ENCODE measurements at regions not wholly inside any gene's neighbourhood (a gene's known extent, or its start where the extent isn't known, plus 50 kb on each side); places are given as distances from the start of the nearest gene placed in this dataset.

DNA sequence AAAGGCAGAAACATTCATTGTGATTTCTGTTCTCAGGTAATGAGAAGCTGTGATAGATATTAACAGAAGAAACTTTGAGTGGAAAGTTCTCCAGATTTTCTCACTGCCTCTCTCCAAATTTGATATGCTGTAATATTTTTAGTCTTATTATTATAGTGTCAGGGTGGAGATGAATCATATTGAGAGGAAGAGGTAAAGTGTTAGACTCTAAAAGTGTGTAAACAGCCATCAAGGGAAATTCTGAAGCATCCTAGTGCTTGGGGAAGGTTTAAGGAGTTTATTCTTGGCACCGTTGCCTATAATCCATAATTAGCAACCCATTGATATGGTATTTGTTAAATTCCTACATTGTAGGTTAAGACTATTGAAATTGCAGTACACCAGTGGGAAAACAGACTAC, 104.7 kb upstream of the NABP1 start:
- no peak overlapping the region for H3K27ac ChIP-seq
- no peaks in the 10 kb centered on the region for H3K27me3 ChIP-seq (ENCODE audit: insufficient read depth, low read depth, severe bottlenecking)
- DNase-seq = no peak
- no peaks in the 10 kb centered on the region for H3K36me3 ChIP-seq
- no peak overlapping the region for H3K4me3 ChIP-seq (ENCODE audit: low read depth, low read length)
- TF ChIP-seq, protein P1, sequence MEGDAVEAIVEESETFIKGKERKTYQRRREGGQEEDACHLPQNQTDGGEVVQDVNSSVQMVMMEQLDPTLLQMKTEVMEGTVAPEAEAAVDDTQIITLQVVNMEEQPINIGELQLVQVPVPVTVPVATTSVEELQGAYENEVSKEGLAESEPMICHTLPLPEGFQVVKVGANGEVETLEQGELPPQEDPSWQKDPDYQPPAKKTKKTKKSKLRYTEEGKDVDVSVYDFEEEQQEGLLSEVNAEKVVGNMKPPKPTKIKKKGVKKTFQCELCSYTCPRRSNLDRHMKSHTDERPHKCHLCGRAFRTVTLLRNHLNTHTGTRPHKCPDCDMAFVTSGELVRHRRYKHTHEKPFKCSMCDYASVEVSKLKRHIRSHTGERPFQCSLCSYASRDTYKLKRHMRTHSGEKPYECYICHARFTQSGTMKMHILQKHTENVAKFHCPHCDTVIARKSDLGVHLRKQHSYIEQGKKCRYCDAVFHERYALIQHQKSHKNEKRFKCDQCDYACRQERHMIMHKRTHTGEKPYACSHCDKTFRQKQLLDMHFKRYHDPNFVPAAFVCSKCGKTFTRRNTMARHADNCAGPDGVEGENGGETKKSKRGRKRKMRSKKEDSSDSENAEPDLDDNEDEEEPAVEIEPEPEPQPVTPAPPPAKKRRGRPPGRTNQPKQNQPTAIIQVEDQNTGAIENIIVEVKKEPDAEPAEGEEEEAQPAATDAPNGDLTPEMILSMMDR (IDR thresholded peaks at IDR 0.05; ENCODE audit: low read depth, low read length) = no peak
- no peaks in the 10 kb centered on the region for H3K9me3 ChIP-seq (ENCODE audit: severe bottlenecking)

DNA sequence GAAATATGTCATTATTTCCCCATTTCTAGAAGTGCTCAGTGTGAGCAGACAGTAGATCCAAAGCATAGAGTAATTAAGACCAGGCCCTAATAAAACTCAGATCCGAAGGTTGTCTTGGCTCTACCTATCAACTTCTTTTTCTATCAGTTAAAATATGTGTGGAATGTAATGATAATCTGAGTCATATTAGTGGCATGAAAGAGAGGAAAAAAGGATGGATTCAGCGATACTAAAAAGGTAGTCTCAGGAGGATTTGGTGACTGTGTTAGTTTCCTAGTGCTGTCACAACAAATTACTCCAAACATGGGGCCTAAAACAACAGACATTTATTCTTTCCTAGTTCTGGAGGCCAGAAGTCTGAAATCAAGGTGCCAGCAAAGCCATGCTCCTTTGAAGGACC, 103.7 kb upstream of the NABP1 start:
- TF ChIP-seq, protein P1 (IDR thresholded peaks at IDR 0.05; ENCODE audit: low read depth, low read length) = no peak
- DNase-seq = no peak
- Histone ChIP-seq H3K36me3 (no peaks in the 10 kb centered on the region), H3K27ac (no peak overlapping the region), H3K9me3 (ENCODE audit: severe bottlenecking) (no peaks in the 10 kb centered on the region), H3K4me3 (ENCODE audit: low read depth, low read length) (no peak overlapping the region), H3K27me3 (ENCODE audit: insufficient read depth, low read depth, severe bottlenecking) (no peaks in the 10 kb centered on the region)

DNA sequence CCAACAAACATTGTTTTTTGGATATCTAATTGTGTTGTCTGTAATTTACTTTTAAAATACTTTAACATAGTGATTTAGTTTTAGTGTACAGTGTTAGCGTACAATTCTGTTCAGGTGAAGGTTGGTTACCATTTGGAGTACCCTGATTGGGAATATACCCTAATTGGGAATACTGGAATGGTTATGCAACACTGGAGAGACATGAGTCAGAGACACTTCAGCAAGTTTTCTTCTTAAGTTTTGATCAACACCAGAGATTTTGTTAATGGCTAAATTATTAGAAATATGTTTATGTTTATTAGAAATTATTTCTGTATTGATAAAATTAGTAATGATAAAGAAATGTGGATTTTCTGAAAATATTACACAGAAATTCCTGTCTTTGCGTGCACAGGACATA, 100.3 kb upstream of the NABP1 start:
- no peaks in the 10 kb centered on the region for H3K27me3 ChIP-seq (ENCODE audit: insufficient read depth, low read depth, severe bottlenecking)
- H3K4me3 ChIP-seq (ENCODE audit: low read depth, low read length) = no peak overlapping the region
- no peaks in the 10 kb centered on the region for H3K9me3 ChIP-seq (ENCODE audit: severe bottlenecking)
- no peaks in the 10 kb centered on the region for H3K36me3 ChIP-seq
- no peak overlapping the region for H3K27ac ChIP-seq
- TF ChIP-seq, protein P1 (IDR thresholded peaks at IDR 0.05; ENCODE audit: low read depth, low read length) = no peak
- no peak for DNase-seq

DNA sequence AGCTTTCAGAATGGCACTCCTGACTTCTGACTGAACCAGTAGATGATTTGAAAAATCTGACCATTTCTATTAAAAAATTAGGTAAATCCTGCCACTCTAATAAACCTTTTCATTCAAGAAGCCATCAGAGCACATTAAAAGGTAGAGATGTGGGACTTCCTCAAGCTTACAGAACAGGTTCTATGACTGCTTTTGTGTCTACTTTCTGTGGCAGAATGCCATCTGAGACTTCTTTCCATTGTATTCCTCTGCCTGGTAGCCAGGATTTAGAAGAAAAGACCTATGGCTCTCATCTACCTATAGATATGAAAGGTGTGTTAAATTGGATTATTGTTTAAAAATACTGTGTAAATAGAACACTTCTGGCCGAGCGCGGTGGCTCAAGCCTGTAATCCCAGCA, 99.9 kb upstream of the NABP1 start:
- TF ChIP-seq, protein P1 (IDR thresholded peaks at IDR 0.05; ENCODE audit: low read depth, low read length) = no peak
- no peaks in the 10 kb centered on the region for H3K36me3 ChIP-seq
- H3K27ac ChIP-seq = no peak overlapping the region
- no peak overlapping the region for H3K4me3 ChIP-seq (ENCODE audit: low read depth, low read length)
- H3K9me3 ChIP-seq (ENCODE audit: severe bottlenecking) = no peaks in the 10 kb centered on the region
- DNase-seq = no peak
- no peaks in the 10 kb centered on the region for H3K27me3 ChIP-seq (ENCODE audit: insufficient read depth, low read depth, severe bottlenecking)

DNA sequence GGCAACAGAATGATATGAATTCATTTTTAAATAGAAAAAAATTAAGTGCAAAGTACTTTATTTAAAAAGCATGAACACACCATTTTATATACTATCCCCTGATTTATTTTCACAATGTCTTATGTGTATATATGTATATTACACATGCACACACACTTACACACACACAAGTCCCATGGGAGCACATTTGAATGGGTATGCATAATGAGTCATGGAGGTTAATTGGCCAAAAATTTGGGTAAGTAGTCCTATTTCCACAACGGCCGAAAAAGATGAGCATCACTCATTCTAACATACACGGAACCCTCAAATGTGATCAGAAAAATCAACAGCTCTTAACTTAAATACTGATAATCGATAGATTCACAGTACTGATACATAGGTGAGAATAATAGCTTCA, 97.4 kb upstream of the NABP1 start:
- DNase-seq = no peak
- Histone ChIP-seq H3K9me3 (ENCODE audit: severe bottlenecking) (no peaks in the 10 kb centered on the region), H3K27me3 (ENCODE audit: insufficient read depth, low read depth, severe bottlenecking) (no peaks in the 10 kb centered on the region), H3K4me3 (ENCODE audit: low read depth, low read length) (no peak overlapping the region), H3K36me3 (no peaks in the 10 kb centered on the region), H3K27ac (no peak overlapping the region)
- TF ChIP-seq, protein P1 (IDR thresholded peaks at IDR 0.05; ENCODE audit: low read depth, low read length) = no peak

DNA sequence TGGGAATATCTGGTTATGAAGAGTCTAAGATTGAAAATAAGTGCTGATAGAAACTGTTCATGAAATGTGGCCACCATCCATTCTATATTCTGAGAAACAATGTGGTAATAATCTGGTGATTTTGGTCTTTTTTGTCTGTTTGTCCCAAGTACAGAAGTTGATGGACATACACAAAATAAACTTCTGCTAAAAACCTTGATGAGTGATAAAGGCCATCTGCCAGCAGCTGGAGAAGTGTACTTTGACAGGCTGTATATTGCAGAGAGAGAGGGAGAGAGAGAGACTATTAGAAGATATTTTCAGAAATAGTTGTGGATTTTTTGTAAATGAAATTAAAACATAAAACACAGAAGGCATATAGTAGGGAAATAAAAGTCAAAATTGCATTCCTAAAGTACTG, 96.9 kb upstream of the NABP1 start:
- Histone ChIP-seq H3K27me3 (ENCODE audit: insufficient read depth, low read depth, severe bottlenecking) (no peaks in the 10 kb centered on the region), H3K4me3 (ENCODE audit: low read depth, low read length) (no peak overlapping the region), H3K9me3 (ENCODE audit: severe bottlenecking) (no peaks in the 10 kb centered on the region), H3K36me3 (no peaks in the 10 kb centered on the region), H3K27ac (no peak overlapping the region)
- DNase-seq = no peak
- TF ChIP-seq, protein P1 (IDR thresholded peaks at IDR 0.05; ENCODE audit: low read depth, low read length) = no peak

Data from WERI-Rb-1 (cell line).